GM21737 (cell line): ENCODE measurements at regions not wholly inside any gene's neighbourhood (a gene's known extent, or its start where the extent isn't known, plus 50 kb on each side); places are given as distances from the start of the nearest gene placed in this dataset.
"Not testable (repeated sequence)": the region's sequence is repeated elsewhere in the genome, so short reads cannot be mapped to it uniquely, and the experiment has no call there.

Experiments used
- ATAC-seq: cut with Tn5 transposase; IDR thresholded peaks from one replicate; pipeline ENCODE4 v1.9.1; 2021; ENCODE audit warnings: mild to moderate bottlenecking, moderate library complexity; ENCODE audit not compliant: unreplicated experiment

GRCh38 chr5:128782446-128782845 lies 182.8 kb upstream of the SLC27A6 start:
- no peak for ATAC-seq

GRCh38 chr5:128784726-128785125 lies 180.6 kb upstream of the SLC27A6 start:
- ATAC-seq, result no peak

GRCh38 chr5:128791312-128791711 lies 174.0 kb upstream of the SLC27A6 start:
- ATAC-seq, result no peak

GRCh38 chr5:128796506-128796905 lies 168.8 kb upstream of the SLC27A6 start:
- no peak for ATAC-seq

GRCh38 chr5:128798871-128799270 lies 166.4 kb upstream of the SLC27A6 start:
- no peak for ATAC-seq

GRCh38 chr5:128799945-128800344 lies 165.3 kb upstream of the SLC27A6 start:
- ATAC-seq, result no peak

GRCh38 chr5:128800377-128800776 lies 164.9 kb upstream of the SLC27A6 start:
- no peak for ATAC-seq

GRCh38 chr5:128813317-128814070 lies 151.8 kb upstream of the SLC27A6 start:
- ATAC-seq, result no peak

- no peak for ATAC-seq
Observed at GRCh38 chr5:128815201-128815600, 150.1 kb upstream of the SLC27A6 start.

GRCh38 chr5:128825826-128826225 lies 139.5 kb upstream of the SLC27A6 start:
- no peak for ATAC-seq

GRCh38 chr5:128826275-128826674 lies 139.0 kb upstream of the SLC27A6 start:
- ATAC-seq, result no peak

- no peak for ATAC-seq
Observed at GRCh38 chr5:128836571-128836970, 128.7 kb upstream of the SLC27A6 start.

- ATAC-seq, result no peak
Observed at GRCh38 chr5:128838623-128839022, 126.7 kb upstream of the SLC27A6 start.

GRCh38 chr5:128842241-128842640 lies 123.0 kb upstream of the SLC27A6 start:
- ATAC-seq, result no peak

- no peak for ATAC-seq
Observed at GRCh38 chr5:128844354-128844923, 120.8 kb upstream of the SLC27A6 start.

- no peak for ATAC-seq
Observed at GRCh38 chr5:128850049-128850448, 115.2 kb upstream of the SLC27A6 start.

- no peak for ATAC-seq
Observed at GRCh38 chr5:128854931-128855330, 110.4 kb upstream of the SLC27A6 start.

GRCh38 chr5:128857076-128857677 lies 108.1 kb upstream of the SLC27A6 start:
- ATAC-seq, result no peak

GRCh38 chr5:128858995-128859394 lies 106.3 kb upstream of the SLC27A6 start:
- ATAC-seq, result no peak

- ATAC-seq, result not testable (repeated sequence)
Observed at GRCh38 chr5:128861155-128861554, 104.1 kb upstream of the SLC27A6 start.

- no peak for ATAC-seq
Observed at GRCh38 chr5:128869970-128870369, 95.3 kb upstream of the SLC27A6 start.

- ATAC-seq, result no peak
Observed at GRCh38 chr5:128870373-128870772, 94.9 kb upstream of the SLC27A6 start.
